HG03439 (cell line): ENCODE measurements at regions not wholly inside any gene's neighbourhood (a gene's known extent, or its start where the extent isn't known, plus 50 kb on each side); places are given as distances from the start of the nearest gene placed in this dataset.
"Not testable (repeated sequence)": the region's sequence is repeated elsewhere in the genome, so short reads cannot be mapped to it uniquely, and the experiment has no call there.

Experiments used
- ATAC-seq: cut with Tn5 transposase; IDR thresholded peaks from one replicate; pipeline ENCODE4 v1.9.1; 2021; ENCODE audit warnings: mild to moderate bottlenecking, moderate library complexity; ENCODE audit not compliant: unreplicated experiment

- ATAC-seq = no peak
Observed at GRCh38 chr12:87020071-87020470, 763.9 kb upstream of the MGAT4C start.

DNA sequence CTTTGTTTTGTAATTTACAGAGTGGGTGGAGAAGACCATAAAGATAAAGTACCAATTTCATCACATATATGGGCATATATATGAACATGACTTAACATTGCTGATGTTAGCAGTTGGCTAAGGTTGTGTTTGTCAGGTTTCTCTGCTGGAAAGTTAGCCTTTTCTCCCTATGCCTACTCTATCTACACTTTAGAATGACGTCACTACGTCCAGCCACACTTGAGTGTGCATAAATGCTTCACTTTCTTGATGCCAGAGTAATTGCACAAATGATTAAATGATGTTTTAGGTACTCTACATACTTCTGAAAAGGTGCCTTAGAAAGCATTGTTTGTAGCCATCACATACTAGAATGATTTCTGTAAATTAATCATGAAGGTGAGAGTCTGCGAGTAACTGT lies 759.2 kb upstream of the MGAT4C start:
- no peak for ATAC-seq

DNA sequence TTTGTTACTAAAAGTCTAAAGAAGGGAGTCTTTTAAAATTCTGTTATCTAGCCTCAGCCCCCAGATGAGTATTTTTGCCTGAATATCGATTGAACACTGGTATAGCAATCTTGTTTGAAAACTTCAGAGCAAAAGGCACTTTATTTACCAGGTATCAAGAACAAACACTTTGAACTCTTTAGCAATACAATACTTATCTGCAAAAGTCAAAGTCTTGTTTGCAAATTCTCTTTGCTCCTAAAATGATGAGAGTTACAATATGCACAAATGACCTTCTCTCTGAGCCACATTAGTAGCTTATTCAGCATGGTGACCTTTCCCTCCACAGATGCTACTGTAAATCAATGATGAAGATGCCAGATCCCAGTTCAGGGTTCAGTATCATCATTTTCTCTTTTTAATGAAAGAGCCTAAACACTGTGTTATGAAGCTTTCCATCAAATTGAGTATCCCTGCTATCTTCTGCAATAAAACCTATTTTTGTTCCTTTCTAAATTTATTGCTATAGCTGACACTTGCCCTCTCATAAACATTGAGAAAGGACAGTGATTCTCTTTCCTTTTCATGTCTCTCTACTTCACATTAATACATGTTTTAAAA lies 752.7 kb upstream of the MGAT4C start:
- no peak for ATAC-seq

DNA sequence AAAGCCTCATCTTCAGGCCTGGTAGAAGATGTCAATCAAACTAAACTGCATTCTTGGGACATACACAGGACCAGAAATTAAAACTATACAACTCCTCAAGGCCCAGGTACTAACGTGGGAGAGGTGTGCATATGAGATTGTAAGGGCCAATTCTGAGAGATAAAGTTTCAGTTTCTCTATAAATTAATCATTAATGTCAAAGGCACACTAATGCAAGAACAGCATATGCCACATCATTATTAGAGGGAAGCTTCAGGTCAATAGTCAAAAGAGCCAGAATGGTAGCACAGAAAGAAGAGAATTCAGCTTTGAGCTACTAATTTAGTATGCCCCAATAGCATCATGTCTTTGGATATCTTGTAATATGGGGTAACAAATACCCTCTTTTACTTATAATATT lies 744.9 kb upstream of the MGAT4C start:
- ATAC-seq = no peak

DNA sequence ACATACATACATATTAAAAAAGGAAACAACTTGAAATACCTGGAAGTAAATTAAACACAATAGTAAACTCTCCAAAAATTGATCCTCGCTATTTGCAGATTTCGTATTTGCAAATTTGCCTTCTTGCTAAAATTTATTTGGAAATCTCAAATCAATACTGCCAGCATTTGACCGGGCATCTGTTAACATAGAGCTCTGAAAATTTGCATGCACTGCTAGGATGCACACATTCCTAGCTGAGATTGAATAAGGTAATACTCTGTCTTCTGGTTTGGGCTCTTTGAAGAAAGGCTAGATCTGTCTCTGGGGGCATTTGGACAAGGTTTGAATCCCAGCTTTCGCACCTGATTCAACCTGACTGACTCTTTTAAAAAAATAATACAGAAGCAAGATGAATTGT lies 729.1 kb upstream of the MGAT4C start:
- ATAC-seq = no peak

DNA sequence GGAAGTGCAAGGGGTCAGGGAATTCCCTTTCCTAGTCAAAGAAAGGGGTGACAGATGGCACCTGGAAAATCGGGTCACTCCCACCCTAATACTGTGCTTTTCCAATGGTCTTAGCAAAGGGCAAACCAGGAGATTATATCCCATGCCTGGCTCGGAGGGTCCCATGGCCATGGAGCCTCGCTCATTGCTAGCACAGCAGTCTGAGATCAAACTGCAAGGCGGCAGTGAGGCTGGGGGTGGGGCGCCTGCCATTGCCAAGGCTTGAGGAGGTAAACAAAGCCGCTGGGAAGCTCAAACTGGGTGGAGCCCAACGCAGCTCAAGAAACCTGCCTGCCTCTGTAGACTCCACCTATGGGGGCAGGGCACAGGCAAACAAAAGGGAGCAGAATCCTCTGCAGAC lies 714.4 kb upstream of the MGAT4C start:
- not testable (repeated sequence) for ATAC-seq

DNA sequence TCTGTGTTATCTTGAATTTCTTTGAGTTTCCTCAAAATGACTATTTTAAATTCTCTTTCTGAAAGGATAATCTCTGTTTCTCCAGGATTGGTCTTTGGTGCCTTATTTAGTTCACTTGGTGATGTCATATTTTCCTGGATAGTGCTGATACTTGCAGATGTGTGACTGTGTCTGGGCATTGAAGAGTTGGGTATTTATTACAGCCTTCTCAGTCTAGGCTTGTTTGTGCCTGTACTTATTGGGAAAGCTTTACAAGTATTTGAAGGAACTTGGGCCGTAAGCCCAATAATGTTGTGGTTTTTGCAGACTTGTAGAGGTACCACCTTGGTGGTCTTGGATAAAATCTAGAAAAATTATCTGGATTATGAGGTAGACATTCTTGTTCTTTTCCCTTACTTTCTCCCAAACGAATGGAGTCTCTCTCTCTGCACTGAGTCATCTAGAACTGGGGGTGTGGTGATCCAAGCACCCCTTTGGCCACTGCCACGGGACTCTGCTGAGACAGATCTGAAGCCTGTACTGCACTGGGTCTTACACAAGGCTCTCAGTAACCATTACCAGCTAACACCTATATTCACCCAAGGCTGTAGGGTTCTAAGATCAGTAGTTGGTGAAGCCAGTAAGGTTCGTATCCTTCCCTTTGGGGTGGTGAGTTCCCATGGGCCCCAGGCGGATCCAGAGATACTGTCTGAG lies 703.7 kb upstream of the MGAT4C start:
- no peak for ATAC-seq

DNA sequence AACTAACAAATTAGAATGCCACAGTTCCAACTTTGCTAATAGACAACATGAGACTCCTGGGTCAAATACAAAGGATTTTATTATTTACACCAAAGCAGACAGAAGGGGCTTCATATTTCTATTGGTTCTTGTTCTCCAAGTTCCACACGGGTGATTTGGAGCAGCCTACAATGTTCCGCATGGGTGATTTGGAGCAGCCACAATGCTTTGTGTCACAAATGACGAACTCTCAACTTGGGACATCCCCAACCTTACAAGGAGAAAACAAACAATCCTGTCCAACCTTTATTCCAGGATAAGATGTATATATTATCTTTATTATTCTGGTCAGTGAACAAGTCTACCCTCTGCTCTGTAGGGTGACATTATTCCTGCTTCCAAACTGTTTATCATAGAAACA lies 694.3 kb upstream of the MGAT4C start:
- ATAC-seq = no peak

GRCh38 chr12:86950043-86950442 lies 693.9 kb upstream of the MGAT4C start:
- no peak for ATAC-seq

GRCh38 chr12:86948851-86949250 lies 692.7 kb upstream of the MGAT4C start:
- no peak for ATAC-seq

- ATAC-seq = no peak
Observed at GRCh38 chr12:86945685-86946196, 689.5 kb upstream of the MGAT4C start.

- ATAC-seq = not testable (repeated sequence)
Observed at GRCh38 chr12:86944197-86944819, 688.1 kb upstream of the MGAT4C start.

DNA sequence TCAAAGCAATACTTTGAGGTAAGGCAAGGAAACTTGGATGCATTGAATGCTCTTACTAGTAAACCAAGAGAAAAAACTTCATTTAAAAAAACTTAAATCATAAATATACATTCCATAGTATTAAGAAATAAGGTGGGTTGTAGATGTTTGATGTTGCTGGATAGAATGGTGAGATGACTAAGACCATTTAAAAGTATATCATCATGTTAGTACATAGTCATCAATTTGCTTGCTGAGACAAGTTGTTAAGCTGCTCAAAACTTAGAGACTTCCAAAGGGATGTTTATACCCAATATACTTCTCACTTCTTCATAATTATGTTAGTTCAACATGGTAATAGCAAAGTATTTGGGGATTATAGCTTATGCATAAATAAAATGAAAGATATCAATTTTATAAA lies 675.5 kb upstream of the MGAT4C start:
- ATAC-seq = no peak

GRCh38 chr12:86929962-86930361 lies 673.8 kb upstream of the MGAT4C start:
- ATAC-seq = no peak

- no peak for ATAC-seq
Observed at GRCh38 chr12:86917121-86917520, 660.9 kb upstream of the MGAT4C start.

DNA sequence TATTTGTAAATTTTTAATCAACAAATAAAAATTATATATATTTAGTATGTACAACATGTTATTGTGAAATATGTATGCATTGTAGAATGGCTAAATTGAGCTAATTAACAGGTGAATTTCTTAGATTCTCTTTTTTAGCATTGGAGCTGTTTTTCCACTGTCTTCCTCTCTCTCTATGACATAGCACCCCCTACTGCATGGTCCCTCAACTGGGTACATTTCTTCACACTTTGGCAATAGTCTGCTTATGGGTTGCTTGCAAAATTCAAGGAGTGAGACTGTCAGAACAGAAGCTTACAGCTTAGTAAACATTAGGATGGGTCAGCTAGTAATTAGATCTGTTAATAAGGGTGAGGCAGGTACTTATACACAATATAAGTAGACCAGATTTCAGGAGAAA lies 658.5 kb upstream of the MGAT4C start:
- no peak for ATAC-seq

DNA sequence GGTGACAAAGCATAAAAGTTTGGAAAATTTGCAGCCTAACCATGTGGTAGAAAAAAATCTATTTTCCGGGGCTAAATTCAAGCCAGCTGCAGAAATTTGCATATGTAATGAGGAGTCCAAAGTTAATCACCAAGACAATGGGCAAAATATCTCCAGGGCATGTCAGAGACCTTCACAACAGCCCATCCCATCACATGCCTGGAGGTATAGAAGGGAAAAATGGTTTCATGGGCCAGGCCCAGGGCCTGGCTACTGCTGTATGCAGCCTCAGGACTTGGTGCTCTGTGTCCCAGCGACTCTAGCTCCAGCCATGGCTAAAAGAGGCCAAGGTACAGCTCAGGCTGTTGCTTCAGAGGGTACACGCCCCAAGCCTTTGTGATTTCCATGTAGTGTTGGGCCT lies 655.8 kb upstream of the MGAT4C start:
- ATAC-seq = no peak

DNA sequence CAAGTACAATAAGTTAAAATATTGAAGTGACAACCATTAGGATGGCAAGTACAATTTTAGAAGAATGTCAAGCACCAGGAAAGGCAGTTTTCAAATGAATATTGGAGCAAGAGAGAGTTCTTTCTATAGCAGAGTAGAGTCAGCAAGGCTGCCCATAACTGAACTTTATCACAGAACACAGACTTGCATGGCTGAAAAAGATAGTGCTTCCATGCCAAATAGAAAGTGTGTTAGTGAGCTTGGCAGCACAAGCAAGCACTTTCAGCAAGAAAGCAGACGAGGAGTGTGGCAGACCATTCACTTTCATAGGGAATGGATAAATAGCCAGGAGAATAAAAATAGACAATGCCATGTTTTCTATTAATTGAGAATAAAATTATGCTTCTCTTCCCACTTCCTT lies 647.0 kb upstream of the MGAT4C start:
- ATAC-seq = no peak

- no peak for ATAC-seq
Observed at GRCh38 chr12:86860776-86861175, 604.6 kb upstream of the MGAT4C start.

- ATAC-seq = no peak
Observed at GRCh38 chr12:86852451-86852850, 596.3 kb upstream of the MGAT4C start.

DNA sequence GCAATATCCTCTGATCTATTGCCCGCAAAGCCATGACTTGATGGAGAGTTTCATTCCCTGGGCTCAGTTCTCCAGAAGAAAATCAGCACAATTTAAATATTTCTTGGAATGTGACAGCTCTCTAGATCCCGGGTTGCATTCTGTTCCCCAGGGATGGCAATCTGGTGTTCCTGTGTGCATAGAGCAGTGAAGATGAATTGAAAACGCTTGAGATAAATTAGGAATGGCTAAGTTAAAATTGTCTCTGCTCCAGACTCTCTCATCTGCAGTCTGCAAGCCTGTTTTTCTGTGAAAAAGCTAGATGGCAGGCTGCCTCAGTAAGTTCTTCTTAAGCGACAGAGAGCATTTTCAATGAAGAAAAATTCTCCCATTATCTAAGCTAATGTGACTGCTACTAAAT lies 582.5 kb upstream of the MGAT4C start:
- ATAC-seq = no peak

- no peak for ATAC-seq
Observed at GRCh38 chr12:86838260-86838659, 582.1 kb upstream of the MGAT4C start.
